ENCODE measurements at regions not wholly inside any gene's neighbourhood (a gene's known extent, or its start where the extent isn't known, plus 50 kb on each side); places are given as distances from the start of the nearest gene placed in this dataset.

DNA sequence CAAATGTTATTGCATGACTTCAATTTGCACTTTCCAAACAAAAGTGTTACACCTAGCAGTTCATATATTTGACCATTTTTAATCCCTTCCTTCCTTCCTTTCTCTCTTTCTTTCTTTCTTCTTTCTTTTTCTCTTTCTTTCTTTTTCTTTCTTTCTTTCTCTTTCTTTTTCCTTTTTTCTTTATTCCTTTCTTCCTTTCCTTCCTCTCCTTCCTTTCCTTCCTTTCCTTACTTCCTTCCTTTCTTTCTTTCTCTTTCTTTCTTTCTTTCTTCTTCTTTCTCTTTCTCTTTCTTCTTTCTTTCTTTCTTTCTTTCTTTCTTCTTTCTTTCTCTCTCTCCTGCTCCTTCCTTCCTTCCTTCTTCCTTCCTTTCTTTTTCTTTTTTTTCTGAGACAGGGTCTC lies 146.7 kb upstream of the ALKAL2 start:
- TF ChIP-seq FOXK2 (IDR thresholded peaks at IDR 0.05) (no peak), FOXM1 (IDR thresholded peaks at IDR 0.05; ENCODE audit: borderline replicate concordance) (no peak), ZNF384 (IDR thresholded peaks at IDR 0.05) (no peak), SUZ12 (IDR thresholded peaks at IDR 0.05) (no peak), SP1 (IDR thresholded peaks at IDR 0.05) (no peak)

Data from HEK293T (cell line).